ENCODE measurements at regions not wholly inside any gene's neighbourhood (a gene's known extent, or its start where the extent isn't known, plus 50 kb on each side); places are given as distances from the start of the nearest gene placed in this dataset.

- TF ChIP-seq ZNF142 (CRISPR knock-in tag; IDR thresholded peaks at IDR 0.05) (0 out of 2 replicates have a peak, but pooled peaks have one; percentile 0), MATR3 (CRISPR knock-in tag; IDR thresholded peaks at IDR 0.05) (no peak), ZFP36 (IDR thresholded peaks at IDR 0.05; ENCODE audit: borderline replicate concordance, low read depth, low read length, partially characterized antibody) (no peak)
Measured at GRCh38 chr1:234963904-234964702, 164.5 kb downstream of the TOMM20 start (continued).

- FAIRE-seq (peak; percentile 80), ATAC-seq (peak; percentile 70), DNase-seq (ENCODE audit: low spot score) (peak; percentile 99)
- BruUV-seq (replicated peaks): no TSS peak
- Histone ChIP-seq H3K27ac (ENCODE audit: extremely low read length, insufficient read depth, low read length) (peak overlapping the region; percentile 100), H2AFZ (ENCODE audit: low read length) (no peak overlapping the region), H3K9me3 (ENCODE audit: low read length) (no peaks in the 10 kb centered on the region), H3K36me3 (replicated peaks in 1 of 2; ENCODE audit: control insufficient read depth in 1 of 2, insufficient read depth in 2 of 2, low read length in 2 of 2) (no peaks in the 10 kb centered on the region), H3K9ac (ENCODE audit: insufficient read depth, low read depth, low read length) (peak overlapping the region; percentile 92), H3K79me2 (ENCODE audit: insufficient read depth, low read length) (peaks cover 10% of the 10 kb centered on the region), H3K4me2 (ENCODE audit: low read depth, low read length) (peak overlapping the region; percentile 83), H3K4me1 (ENCODE audit: insufficient read depth, low read length) (peaks cover 78% of the 10 kb centered on the region), H4K20me1 (ENCODE audit: insufficient read depth, low read length) (no peaks in the 10 kb centered on the region), H3K4me3 (replicated peaks in 1 of 3; ENCODE audit: insufficient read depth in 1 of 3, low read depth in 2 of 3, low read length in 3 of 3) (peak overlapping the region in 2 of 3 experiments; percentile 33 to 55; a peak in 2 of 6 replicates), H3K27me3 (ENCODE audit: control insufficient read depth in 1 of 2, insufficient read depth in 2 of 2, low read length in 2 of 2) (no peaks in the 10 kb centered on the region)
- CTCF ChIA-PET (ENCODE audit: low intra/inter-chr PET ratio, low total read pairs): no interaction called here
- in situ Hi-C loops (cut with HindIII; ENCODE audit: extremely low pct_ligation_motif_present, low pct_unique_long_range_greater_than_20kb): no loop called here
- POLR2A ChIA-PET: interaction anchor here (0.6 to 13.1 kb wide), 31 partner anchors 8 to 419 kb away, joined by 3 to 657 read pairs (median 6); partner anchors contain the start of gene IRF2BP2
- 1% methylated on average over 15 of the region's 15 CpGs for WGBS (ENCODE audit: low lambda C conversion rate)
- intact Hi-C loops (cut with micrococcal nuclease; ENCODE audit: unreplicated experiment): loop anchor here (1.0 to 5.0 kb wide), 5 partner anchors 12 to 466 kb away; no protein-coding TSS in a partner anchor
- TF ChIP-seq TBX3 (IDR thresholded peaks at IDR 0.05; ENCODE audit: borderline replicate concordance): 0 out of 2 replicates have a peak, but pooled peaks have one; percentile 20
- peak; percentile 84 for TF ChIP-seq CEBPB (IDR thresholded peaks at IDR 0.05; ENCODE audit: borderline replicate concordance, low read depth, low read length)
- TF ChIP-seq RCOR2 (CRISPR knock-in tag; IDR thresholded peaks at IDR 0.05): 0 out of 2 replicates have a peak, but pooled peaks have one; percentile 31
- peak; percentile 18; the same call in 1 of the 2 replicates for TF ChIP-seq ZNF3 (CRISPR knock-in tag; IDR thresholded peaks at IDR 0.05)
- TF ChIP-seq IKZF1 (IDR thresholded peaks at IDR 0.05): no peak
- no peak for TF ChIP-seq ZHX1 (CRISPR knock-in tag; IDR thresholded peaks at IDR 0.05; ENCODE audit: low read depth)
- no peak for TF ChIP-seq GABPA (IDR thresholded peaks at IDR 0.05; ENCODE audit: low read depth, low read length)
- no peak for TF ChIP-seq GABPA (CRISPR knock-in tag; IDR thresholded peaks at IDR 0.05; ENCODE audit: low read depth)
Measured at GRCh38 chr1:234963180-234963903, 165.3 kb downstream of the TOMM20 start.
